Activated CD8-positive, alpha-beta memory T cell treated with anti-CD3 and anti-CD28 coated beads for 1 hour (primary cell): ENCODE measurements at regions not wholly inside any gene's neighbourhood (a gene's known extent, or its start where the extent isn't known, plus 50 kb on each side); places are given as distances from the start of the nearest gene placed in this dataset.

Experiments used
- DNase-seq, 2 donors: peaks; one replicate each; pipeline ENCODE4 v3.0.0-alpha.2; 2020; ENCODE audit warnings: low read depth in 1 of 2; ENCODE audit errors: extremely low read depth in 1 of 2

- no peak for DNase-seq
Observed at GRCh38 chr2:146229508-146230155, 1615.2 kb upstream of the ACVR2A start.

- no peak for DNase-seq
Observed at GRCh38 chr2:146228466-146229058, 1616.3 kb upstream of the ACVR2A start.

DNA sequence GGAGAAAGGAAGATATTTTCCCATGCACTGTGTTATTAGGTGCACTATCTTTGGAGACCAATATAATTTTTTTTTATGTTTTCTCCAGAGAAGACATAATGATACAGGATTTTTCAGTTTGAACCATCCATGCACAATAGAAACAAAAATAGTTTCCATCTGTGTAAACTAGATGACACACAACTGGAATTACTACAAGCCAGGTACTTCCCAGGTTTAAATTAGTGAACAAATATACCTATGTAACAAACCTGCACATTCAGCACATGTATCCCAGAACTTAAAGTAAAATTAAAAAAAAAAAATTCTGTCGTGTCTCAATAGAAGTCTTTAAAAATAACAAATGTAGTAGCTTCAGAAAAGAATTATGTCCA, 1616.8 kb upstream of the ACVR2A start:
- DNase-seq: no peak

GRCh38 chr2:146227152-146228019, 1617.4 kb upstream of the ACVR2A start:
- no peak for DNase-seq

- DNase-seq: no peak
Observed at GRCh38 chr2:146226077-146226476, 1618.8 kb upstream of the ACVR2A start.

DNA sequence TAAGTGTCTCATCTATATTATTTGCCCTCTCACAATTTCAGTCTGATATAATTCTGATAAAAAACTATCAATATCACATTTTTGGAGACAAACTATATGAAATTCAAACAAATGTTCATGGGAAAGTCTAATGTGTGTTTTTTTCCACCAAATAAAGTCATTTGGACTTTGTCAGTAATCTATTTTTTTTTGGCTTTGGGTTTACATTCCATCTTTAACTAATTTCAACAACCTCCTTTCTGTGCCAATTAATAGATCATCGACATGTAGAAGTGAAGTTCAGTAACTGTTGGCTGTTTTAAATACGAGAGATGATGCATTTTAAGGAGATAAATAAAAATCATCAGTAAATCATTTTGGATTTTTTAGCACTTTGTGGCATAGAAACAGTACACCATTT, 1623.0 kb upstream of the ACVR2A start:
- DNase-seq: no peak

GRCh38 chr2:146220957-146221356, 1623.9 kb upstream of the ACVR2A start:
- no peak for DNase-seq

GRCh38 chr2:146214394-146214929, 1630.4 kb upstream of the ACVR2A start:
- no peak for DNase-seq

GRCh38 chr2:146213674-146214073, 1631.2 kb upstream of the ACVR2A start:
- DNase-seq: no peak

DNA sequence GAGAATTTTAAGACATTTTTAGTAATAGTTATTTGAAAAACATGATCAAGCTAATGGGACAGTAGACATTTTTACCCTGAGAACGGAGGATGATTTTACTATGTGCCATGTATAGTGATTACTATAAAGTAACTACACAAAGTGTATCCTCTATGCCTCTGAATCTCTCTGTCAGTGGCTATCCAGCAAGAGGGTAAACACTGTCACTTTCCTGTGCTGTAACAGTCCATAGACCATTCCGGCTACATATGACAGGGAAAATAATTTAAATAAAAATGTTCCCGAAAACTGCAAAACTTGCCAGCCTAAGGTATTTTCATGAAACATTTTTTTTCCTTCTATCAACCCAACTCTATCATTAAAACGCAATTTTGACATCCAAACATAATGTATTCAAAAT, 1632.2 kb upstream of the ACVR2A start:
- DNase-seq: no peak

DNA sequence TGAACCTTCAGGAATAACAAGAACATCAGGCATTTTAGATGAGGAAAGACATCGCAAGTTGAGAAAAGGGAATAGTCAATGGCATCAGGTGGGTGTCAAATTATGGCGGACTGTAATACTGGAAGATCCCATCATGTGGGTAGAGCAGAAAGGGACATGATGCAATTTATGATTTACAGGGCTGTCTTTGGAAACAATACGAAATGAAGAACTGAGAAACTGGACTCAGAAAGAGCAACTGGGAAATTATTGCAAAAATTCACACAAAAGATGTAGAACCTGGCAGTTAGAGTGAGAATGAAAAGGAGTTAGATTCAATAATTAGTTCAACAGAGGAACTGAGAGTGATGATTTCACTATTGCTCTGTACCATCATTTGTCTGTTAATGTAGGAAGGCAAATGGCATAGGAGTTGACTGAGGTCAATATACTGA, 1635.0 kb upstream of the ACVR2A start:
- no peak for DNase-seq

GRCh38 chr2:146207901-146208300, 1636.9 kb upstream of the ACVR2A start:
- DNase-seq: no peak

- no peak for DNase-seq
Observed at GRCh38 chr2:146207417-146207816, 1637.4 kb upstream of the ACVR2A start.

DNA sequence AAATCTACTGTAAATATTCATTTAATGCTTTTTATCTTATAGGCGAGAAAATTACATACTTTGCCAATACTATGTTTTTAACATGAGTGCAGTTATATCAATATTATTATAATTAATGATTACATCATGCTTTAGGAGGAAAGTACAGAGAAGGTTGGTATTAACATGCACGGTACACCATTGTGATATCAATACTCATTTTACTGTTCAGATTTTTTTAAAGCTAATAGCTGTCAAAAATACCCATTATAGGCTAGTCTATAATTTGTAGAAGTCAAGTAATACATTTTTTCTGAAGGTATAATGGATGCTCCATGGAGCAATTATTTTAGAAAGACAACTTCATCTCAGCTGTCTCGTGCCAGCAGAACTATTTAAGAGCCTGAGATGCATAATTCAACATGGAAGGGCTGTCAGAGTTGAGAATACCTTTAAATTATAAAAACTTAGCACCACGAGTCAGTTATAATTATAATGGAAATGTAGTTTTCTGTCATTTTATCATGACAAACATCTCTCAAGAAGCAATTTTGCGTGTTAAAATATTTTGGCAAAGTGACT, 1641.7 kb upstream of the ACVR2A start:
- no peak for DNase-seq

DNA sequence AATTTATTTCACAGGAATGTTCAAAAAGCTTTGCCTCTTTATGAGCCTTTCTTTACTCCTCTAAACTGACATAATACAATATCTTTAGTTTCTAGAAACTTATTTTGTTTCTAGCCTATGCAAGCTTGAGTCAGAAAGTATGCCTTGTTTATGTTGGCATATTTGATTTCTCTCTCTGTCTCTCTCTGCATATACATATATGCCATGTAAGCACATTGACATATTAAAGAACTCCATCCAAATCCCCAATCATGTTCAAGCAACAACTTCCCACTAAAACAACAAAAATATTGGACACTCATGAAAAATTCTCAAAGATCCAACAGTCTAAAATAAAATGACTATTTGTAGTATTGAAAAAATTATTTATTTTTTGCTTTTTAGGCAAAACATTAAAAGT, 1651.2 kb upstream of the ACVR2A start:
- no peak for DNase-seq

DNA sequence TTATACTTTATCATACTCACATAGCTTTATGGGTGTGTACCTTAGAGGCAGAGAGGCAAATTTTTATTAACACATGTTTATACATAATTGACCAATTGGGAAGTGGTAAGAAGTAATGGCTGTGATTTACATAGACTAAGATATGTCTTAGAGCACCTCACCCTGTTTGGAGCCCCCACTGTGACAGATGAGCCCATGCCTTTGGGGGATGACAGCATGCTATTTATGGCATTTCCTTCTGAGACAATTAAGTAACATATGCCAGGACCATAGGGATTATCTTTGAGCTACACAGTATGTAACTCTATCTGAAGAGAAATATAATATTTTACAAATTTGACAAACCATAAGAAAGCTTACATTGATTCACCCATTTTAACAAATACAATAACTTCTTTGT, 1655.3 kb upstream of the ACVR2A start:
- DNase-seq: no peak

DNA sequence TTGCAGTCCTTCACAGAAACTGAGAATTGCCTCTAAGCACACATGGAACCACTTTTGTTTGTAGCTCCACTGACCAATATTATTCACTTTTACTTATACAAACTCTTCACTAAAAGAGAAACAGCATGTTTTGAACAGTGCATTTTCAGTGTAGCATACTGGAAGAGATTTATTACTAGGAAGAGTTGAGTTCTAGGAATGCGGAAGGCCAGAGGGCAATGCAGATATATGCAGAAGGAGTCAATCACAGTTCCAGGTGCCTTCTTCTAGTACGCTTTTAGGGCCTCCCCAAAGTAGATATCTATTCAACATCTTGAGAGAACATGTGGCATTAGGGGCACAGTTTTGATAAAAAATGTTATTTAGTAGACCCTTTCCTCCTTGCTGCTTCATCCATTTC, 1654.0 kb upstream of the ZEB2 start:
- DNase-seq: no peak

DNA sequence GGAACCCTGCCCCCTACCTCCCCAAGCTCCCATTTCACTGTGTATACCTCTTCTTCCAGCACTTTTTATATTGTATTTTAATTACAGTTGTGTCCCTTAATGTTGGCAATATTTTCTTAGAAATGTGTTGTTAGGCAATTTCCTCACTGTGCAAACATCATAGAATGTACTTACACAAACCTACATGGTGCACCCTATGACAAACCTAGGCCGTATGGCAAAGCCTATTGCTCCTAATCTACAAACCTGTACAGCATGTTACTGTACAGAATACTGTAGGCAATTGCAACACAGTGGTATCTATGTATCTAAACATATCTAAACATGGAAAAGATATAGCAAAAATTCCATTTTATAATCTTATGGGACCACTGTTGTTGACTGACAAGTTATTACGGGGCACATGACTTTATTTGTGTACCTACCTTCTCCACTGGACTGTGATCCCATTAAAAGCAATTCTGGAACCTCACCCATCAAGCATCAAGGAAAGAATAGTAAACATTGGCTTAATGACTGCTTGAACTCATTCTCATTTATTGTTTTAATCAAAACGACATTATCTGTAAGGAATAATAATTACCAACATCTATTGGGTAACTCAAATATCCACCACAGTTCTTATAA, 1641.5 kb upstream of the ZEB2 start:
- no peak for DNase-seq

- DNase-seq: no peak
Observed at GRCh38 chr2:146158072-146158674, 1638.3 kb upstream of the ZEB2 start.

DNA sequence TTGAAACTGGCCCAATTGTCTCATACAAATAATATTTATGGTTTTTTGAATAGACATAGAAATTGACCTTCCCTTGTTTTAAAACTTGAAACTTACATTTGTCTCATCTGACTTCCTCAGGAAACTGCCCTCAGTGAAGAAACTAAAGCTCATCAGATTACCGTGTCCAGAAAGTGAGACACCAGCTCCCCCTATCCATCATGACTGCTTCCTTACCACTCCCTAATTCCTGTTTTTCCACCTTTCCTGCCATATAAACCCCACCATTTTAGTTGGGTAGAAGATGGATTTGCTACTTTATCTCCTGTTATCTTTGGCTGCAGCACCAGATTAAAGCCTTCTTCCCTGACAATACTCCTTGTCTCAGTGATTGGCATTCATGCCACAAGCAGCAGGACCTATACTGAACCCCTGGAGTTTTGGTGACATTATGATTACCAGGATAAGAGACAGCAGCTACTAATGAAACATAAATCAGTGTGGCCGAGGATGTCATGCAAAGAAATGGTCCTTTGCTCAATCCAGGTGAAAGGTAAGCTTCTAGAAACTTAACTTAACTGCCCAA, 1627.6 kb upstream of the ZEB2 start:
- no peak for DNase-seq
